SH-SY5Y (cell line): ENCODE measurements at regions not wholly inside any gene's neighbourhood (a gene's known extent, or its start where the extent isn't known, plus 50 kb on each side); places are given as distances from the start of the nearest gene placed in this dataset.

ENCODE experiments used
- GATA2 ChIP-seq: IDR thresholded peaks from 2 replicates; pipeline ENCODE4 v1.6.1; 2011; ENCODE audit warnings: mild to moderate bottlenecking, low read depth, low read length
- GATA3 ChIP-seq: IDR thresholded peaks from 2 replicates; pipeline ENCODE4 v1.6.1; 2011; ENCODE audit warnings: low read depth, mild to moderate bottlenecking, low read length, moderate library complexity

GRCh38 chr18:11269257-11269656 lies 119.9 kb upstream of the PIEZO2 start:
- no peak for TF ChIP-seq GATA2
- no peak for TF ChIP-seq GATA3
